ENCODE measurements at regions not wholly inside any gene's neighbourhood (a gene's known extent, or its start where the extent isn't known, plus 50 kb on each side); places are given as distances from the start of the nearest gene placed in this dataset.

GRCh38 chr1:90361026-90361425 lies 356.1 kb downstream of the BARHL2 start:
- no peak for DNase-seq (ENCODE audit: low spot score)
- ChIA-PET CTCF (no interaction called here), POLR2A (no interaction called here)
- H3K27me3 Mint-ChIP-seq (ENCODE audit: low read depth) = no peaks in the 10 kb centered on the region
- 0 out of 2 replicates have a peak, but pooled peaks cover 5% of the 10 kb centered on the region for H3K4me1 Mint-ChIP-seq
- H3K9me3 Mint-ChIP-seq = 0 out of 2 replicates have a peak, but pooled peaks cover 4% of the 10 kb centered on the region
- TF ChIP-seq TEAD4 (CRISPR knock-in tag; IDR thresholded peaks at IDR 0.05) (no peak), NR3C1 (CRISPR knock-in tag; conservative IDR thresholded peaks at IDR 0.05; ENCODE audit: low read depth) (no peak)
- H3K4me3 Mint-ChIP-seq = no peak overlapping the region
- ATAC-seq = no peak
- H3K36me3 Mint-ChIP-seq = no peaks in the 10 kb centered on the region
- no peak overlapping the region for H3K27ac Mint-ChIP-seq

DNA sequence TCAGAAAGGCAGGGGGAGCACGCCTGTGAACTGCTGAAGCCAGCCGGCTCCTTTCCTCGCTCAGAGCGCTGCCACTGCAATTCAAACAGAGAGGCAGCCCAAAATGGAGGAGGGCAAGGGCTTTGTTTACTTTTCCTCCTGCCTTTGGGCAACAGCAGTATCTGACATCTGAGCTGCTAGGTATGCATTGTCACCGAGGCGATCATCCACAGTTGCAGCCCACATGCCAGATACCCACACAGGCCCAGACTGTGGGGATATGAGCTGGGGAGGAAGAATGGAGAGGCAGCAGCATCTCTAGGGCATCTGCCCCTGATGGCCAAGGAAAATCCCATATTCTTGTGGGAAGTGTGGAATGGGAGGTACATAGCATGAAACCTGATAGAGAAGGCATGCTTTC lies 357.1 kb downstream of the BARHL2 start:
- Mint-ChIP-seq H3K9me3 (0 out of 2 replicates have a peak, but pooled peaks cover 1% of the 10 kb centered on the region), H3K36me3 (no peaks in the 10 kb centered on the region), H3K4me1 (0 out of 2 replicates have a peak, but pooled peaks cover 5% of the 10 kb centered on the region), H3K27me3 (ENCODE audit: low read depth) (no peaks in the 10 kb centered on the region), H3K27ac (no peak overlapping the region), H3K4me3 (no peak overlapping the region)
- ChIA-PET POLR2A (no interaction called here), CTCF (no interaction called here)
- ATAC-seq (no peak), DNase-seq (ENCODE audit: low spot score) (no peak)
- TF ChIP-seq ERG (CRISPR knock-in tag; IDR thresholded peaks at IDR 0.05) (no peak), ZNF317 (CRISPR knock-in tag; IDR thresholded peaks at IDR 0.05; ENCODE audit: borderline replicate concordance, low read depth) (no peak), SMAD3 (CRISPR knock-in tag; IDR thresholded peaks at IDR 0.05; ENCODE audit: borderline replicate concordance) (no peak), NR3C1 (CRISPR knock-in tag; conservative IDR thresholded peaks at IDR 0.05; ENCODE audit: low read depth) (no peak), ETV6 (CRISPR knock-in tag; IDR thresholded peaks at IDR 0.05) (no peak), RORB (CRISPR knock-in tag; IDR thresholded peaks at IDR 0.05) (no peak), NR2C2 (CRISPR knock-in tag; IDR thresholded peaks at IDR 0.05) (no peak), TP53 (CRISPR knock-in tag; IDR thresholded peaks at IDR 0.05) (no peak), CREM (CRISPR knock-in tag; IDR thresholded peaks at IDR 0.05) (no peak), E2F5 (CRISPR knock-in tag; IDR thresholded peaks at IDR 0.05) (no peak), TEAD4 (CRISPR knock-in tag; IDR thresholded peaks at IDR 0.05) (no peak), ELF4 (CRISPR knock-in tag; IDR thresholded peaks at IDR 0.05; ENCODE audit: low read depth) (no peak), CREB1 (CRISPR knock-in tag; IDR thresholded peaks at IDR 0.05) (no peak), MYBL2 (CRISPR knock-in tag; IDR thresholded peaks at IDR 0.05) (no peak), TEAD1 (CRISPR knock-in tag; IDR thresholded peaks at IDR 0.05) (no peak), GABPB1 (CRISPR knock-in tag; IDR thresholded peaks at IDR 0.05) (no peak)
- TF ChIP-seq, protein P1, sequence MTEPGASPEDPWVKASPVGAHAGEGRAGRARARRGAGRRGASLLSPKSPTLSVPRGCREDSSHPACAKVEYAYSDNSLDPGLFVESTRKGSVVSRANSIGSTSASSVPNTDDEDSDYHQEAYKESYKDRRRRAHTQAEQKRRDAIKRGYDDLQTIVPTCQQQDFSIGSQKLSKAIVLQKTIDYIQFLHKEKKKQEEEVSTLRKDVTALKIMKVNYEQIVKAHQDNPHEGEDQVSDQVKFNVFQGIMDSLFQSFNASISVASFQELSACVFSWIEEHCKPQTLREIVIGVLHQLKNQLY (CRISPR knock-in tag; IDR thresholded peaks at IDR 0.05) = no peak
- TF ChIP-seq, protein P2, sequence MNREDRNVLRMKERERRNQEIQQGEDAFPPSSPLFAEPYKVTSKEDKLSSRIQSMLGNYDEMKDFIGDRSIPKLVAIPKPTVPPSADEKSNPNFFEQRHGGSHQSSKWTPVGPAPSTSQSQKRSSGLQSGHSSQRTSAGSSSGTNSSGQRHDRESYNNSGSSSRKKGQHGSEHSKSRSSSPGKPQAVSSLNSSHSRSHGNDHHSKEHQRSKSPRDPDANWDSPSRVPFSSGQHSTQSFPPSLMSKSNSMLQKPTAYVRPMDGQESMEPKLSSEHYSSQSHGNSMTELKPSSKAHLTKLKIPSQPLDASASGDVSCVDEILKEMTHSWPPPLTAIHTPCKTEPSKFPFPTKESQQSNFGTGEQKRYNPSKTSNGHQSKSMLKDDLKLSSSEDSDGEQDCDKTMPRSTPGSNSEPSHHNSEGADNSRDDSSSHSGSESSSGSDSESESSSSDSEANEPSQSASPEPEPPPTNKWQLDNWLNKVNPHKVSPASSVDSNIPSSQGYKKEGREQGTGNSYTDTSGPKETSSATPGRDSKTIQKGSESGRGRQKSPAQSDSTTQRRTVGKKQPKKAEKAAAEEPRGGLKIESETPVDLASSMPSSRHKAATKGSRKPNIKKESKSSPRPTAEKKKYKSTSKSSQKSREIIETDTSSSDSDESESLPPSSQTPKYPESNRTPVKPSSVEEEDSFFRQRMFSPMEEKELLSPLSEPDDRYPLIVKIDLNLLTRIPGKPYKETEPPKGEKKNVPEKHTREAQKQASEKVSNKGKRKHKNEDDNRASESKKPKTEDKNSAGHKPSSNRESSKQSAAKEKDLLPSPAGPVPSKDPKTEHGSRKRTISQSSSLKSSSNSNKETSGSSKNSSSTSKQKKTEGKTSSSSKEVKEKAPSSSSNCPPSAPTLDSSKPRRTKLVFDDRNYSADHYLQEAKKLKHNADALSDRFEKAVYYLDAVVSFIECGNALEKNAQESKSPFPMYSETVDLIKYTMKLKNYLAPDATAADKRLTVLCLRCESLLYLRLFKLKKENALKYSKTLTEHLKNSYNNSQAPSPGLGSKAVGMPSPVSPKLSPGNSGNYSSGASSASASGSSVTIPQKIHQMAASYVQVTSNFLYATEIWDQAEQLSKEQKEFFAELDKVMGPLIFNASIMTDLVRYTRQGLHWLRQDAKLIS (CRISPR knock-in tag; IDR thresholded peaks at IDR 0.05; ENCODE audit: borderline replicate concordance) = no peak

Data from WTC11 (cell line).